ENCODE measurements at regions not wholly inside any gene's neighbourhood (a gene's known extent, or its start where the extent isn't known, plus 50 kb on each side); places are given as distances from the start of the nearest gene placed in this dataset.

DNA sequence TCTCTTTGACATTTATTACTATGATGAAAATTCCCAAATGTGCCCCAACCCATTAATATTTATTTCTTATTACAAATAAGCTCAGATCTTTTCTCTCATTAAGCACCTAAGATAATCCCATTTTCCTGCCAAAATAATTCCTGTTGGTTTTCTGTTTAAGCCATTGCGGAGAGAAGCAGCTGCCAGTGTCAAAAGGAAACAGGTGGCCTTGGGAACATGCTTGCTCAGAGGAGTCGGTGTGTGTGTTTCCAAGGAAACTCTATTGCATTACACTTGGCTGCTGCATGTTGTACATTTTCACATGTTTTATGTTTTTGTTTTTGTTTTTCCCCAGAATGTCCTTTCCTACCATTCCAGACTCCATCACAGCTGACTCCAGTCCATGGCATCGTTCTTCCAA is 56.4 kb downstream of the CD24 start:
- Mint-ChIP-seq H3K36me3 (ENCODE audit: unreplicated experiment) (no peaks in the 10 kb centered on the region), H3K4me1 (ENCODE audit: low read depth, unreplicated experiment) (peaks cover 13% of the 10 kb centered on the region), H3K9me3 (ENCODE audit: unreplicated experiment) (peaks cover 3% of the 10 kb centered on the region), H3K27ac (ENCODE audit: unreplicated experiment) (peak overlapping the region; percentile 50), H3K4me3 (ENCODE audit: unreplicated experiment) (peak overlapping the region; percentile 5), H3K27me3 (ENCODE audit: unreplicated experiment) (peaks cover 2% of the 10 kb centered on the region)
- no peak for DNase-seq
- TF ChIP-seq, protein P1, sequence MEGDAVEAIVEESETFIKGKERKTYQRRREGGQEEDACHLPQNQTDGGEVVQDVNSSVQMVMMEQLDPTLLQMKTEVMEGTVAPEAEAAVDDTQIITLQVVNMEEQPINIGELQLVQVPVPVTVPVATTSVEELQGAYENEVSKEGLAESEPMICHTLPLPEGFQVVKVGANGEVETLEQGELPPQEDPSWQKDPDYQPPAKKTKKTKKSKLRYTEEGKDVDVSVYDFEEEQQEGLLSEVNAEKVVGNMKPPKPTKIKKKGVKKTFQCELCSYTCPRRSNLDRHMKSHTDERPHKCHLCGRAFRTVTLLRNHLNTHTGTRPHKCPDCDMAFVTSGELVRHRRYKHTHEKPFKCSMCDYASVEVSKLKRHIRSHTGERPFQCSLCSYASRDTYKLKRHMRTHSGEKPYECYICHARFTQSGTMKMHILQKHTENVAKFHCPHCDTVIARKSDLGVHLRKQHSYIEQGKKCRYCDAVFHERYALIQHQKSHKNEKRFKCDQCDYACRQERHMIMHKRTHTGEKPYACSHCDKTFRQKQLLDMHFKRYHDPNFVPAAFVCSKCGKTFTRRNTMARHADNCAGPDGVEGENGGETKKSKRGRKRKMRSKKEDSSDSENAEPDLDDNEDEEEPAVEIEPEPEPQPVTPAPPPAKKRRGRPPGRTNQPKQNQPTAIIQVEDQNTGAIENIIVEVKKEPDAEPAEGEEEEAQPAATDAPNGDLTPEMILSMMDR (IDR thresholded peaks at IDR 0.05; ENCODE audit: partially characterized antibody, unreplicated experiment) = no peak

DNA sequence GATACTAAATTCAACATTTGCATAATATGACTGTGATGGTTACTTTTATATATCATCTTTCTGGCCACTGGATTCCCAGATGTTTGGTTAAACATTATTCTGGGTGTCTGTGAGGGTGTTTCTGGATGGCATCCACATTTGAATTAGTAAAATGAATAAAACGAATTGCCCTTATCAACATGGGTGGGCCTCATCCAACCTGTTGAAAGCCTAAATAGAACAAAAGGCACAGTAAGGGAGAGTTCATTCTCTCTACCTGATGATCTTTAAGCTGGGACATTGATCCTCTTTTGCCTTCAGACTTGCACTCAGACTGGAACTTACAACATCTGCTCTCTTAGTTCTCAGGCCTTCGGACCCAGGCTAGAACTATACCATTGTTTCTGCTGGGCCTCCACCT is 57.6 kb downstream of the CD24 start:
- H3K36me3 Mint-ChIP-seq (ENCODE audit: unreplicated experiment) = no peaks in the 10 kb centered on the region
- peaks cover 1% of the 10 kb centered on the region for H3K27me3 Mint-ChIP-seq (ENCODE audit: unreplicated experiment)
- peaks cover 13% of the 10 kb centered on the region for H3K4me1 Mint-ChIP-seq (ENCODE audit: low read depth, unreplicated experiment)
- no peak for DNase-seq
- H3K27ac Mint-ChIP-seq (ENCODE audit: unreplicated experiment) = no peak overlapping the region
- TF ChIP-seq, protein P1 (IDR thresholded peaks at IDR 0.05; ENCODE audit: partially characterized antibody, unreplicated experiment) = no peak
- no peak overlapping the region for H3K4me3 Mint-ChIP-seq (ENCODE audit: unreplicated experiment)
- H3K9me3 Mint-ChIP-seq (ENCODE audit: unreplicated experiment) = peaks cover 3% of the 10 kb centered on the region

DNA sequence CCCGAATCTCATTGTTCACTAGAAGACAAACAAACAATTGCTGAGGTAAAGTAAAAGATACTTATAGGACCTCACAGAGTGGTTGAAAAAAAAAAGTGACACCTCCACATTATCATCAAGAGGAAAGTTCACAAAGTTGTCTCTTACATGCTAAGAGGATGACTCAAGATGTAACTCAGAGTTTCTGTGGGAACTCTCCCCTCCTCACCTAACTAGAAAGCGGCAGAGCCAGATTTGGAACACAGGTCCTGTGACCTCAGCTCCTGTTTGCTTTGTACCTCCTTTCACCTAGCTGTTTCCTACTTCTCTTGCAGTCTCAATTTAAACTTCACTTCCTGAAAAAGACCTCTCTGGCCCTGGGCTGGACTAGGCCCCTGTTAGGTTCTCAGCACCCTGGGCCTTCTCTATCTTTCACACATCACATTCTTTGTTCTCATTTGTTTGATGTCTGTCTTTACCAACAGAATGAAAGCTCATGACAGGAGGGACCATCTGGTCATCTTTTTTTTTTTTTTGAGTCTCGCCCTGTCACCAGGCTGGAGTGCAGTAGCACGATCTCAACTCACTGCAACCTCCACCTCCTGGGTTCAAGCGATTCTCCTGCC is 60.8 kb downstream of the CD24 start:
- Mint-ChIP-seq H3K4me3 (ENCODE audit: unreplicated experiment) (no peak overlapping the region), H3K4me1 (ENCODE audit: low read depth, unreplicated experiment) (peaks cover 12% of the 10 kb centered on the region), H3K27ac (ENCODE audit: unreplicated experiment) (peak overlapping the region; percentile 33), H3K9me3 (ENCODE audit: unreplicated experiment) (peaks cover 3% of the 10 kb centered on the region), H3K27me3 (ENCODE audit: unreplicated experiment) (peaks cover 2% of the 10 kb centered on the region), H3K36me3 (ENCODE audit: unreplicated experiment) (no peaks in the 10 kb centered on the region)
- TF ChIP-seq, protein P1 (IDR thresholded peaks at IDR 0.05; ENCODE audit: partially characterized antibody, unreplicated experiment) = no peak
- no peak for DNase-seq

DNA sequence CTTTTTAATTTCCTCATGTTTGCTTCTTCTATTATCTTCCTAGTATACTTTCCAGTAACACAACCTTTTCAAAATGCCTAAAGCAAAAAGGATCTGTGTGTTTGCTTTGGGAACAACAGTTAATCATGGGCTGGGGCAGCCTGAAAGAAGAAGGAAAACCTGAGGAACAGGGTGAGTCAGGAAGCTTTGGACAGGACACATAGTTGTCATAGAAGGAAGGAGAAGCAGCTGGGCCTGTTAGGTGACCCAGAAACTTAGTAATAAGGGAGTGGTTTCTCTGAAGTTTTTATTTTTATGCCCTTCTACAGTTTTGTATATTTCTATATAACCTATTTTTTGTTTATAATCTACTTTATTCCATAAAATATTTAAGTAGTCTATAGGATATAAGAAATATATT is 61.4 kb downstream of the CD24 start:
- peaks cover 3% of the 10 kb centered on the region for H3K9me3 Mint-ChIP-seq (ENCODE audit: unreplicated experiment)
- H3K27me3 Mint-ChIP-seq (ENCODE audit: unreplicated experiment) = peaks cover 2% of the 10 kb centered on the region
- no peak overlapping the region for H3K4me3 Mint-ChIP-seq (ENCODE audit: unreplicated experiment)
- H3K27ac Mint-ChIP-seq (ENCODE audit: unreplicated experiment) = no peak overlapping the region
- TF ChIP-seq, protein P1 (IDR thresholded peaks at IDR 0.05; ENCODE audit: partially characterized antibody, unreplicated experiment) = no peak
- H3K4me1 Mint-ChIP-seq (ENCODE audit: low read depth, unreplicated experiment) = peaks cover 6% of the 10 kb centered on the region
- DNase-seq = no peak
- no peaks in the 10 kb centered on the region for H3K36me3 Mint-ChIP-seq (ENCODE audit: unreplicated experiment)

DNA sequence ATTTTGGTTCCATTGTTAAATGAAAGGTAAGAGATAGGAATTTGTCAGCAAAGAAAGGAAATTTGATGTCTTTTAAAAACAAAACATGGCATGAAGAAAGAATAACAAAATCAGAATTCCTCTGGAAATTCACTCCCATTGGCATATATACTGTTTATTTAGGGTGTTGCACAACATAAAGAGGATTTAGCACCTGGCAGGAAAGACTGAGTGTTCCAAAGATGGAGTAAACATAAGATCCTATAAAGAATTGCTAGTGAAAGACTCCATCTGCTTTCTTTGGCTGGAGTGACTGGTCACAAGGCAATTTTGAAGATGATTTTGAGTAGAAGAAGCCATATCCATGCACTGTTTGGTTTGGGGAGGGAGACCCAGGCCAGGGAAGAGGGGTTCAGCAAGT is 62.4 kb downstream of the CD24 start:
- DNase-seq = no peak
- H3K4me3 Mint-ChIP-seq (ENCODE audit: unreplicated experiment) = no peak overlapping the region
- H3K27me3 Mint-ChIP-seq (ENCODE audit: unreplicated experiment) = peaks cover 7% of the 10 kb centered on the region

More for the DNA sequence above, 62.4 kb downstream of the CD24 start:
- peaks cover 3% of the 10 kb centered on the region for H3K9me3 Mint-ChIP-seq (ENCODE audit: unreplicated experiment)
- TF ChIP-seq, protein P1 (IDR thresholded peaks at IDR 0.05; ENCODE audit: partially characterized antibody, unreplicated experiment) = no peak
- H3K27ac Mint-ChIP-seq (ENCODE audit: unreplicated experiment) = no peak overlapping the region
- H3K36me3 Mint-ChIP-seq (ENCODE audit: unreplicated experiment) = no peaks in the 10 kb centered on the region
- H3K4me1 Mint-ChIP-seq (ENCODE audit: low read depth, unreplicated experiment) = no peaks in the 10 kb centered on the region
